AG10803 (cell line): ENCODE measurements at regions not wholly inside any gene's neighbourhood (a gene's known extent, or its start where the extent isn't known, plus 50 kb on each side); places are given as distances from the start of the nearest gene placed in this dataset.

Experiments used
- DNase-seq: peaks from one replicate; pipeline ENCODE4 v3.0.0; 2010; ENCODE audit warnings: low read depth
- H3K4me3 ChIP-seq: 2 replicates; pipeline ENCODE4 v1.5.1; 2011; ENCODE audit warnings: mild to moderate bottlenecking, low read length, control low read depth
- TF ChIP-seq, protein P1 (sequence below): conservative IDR thresholded peaks from 2 replicates; pipeline ENCODE4 v1.5.1; 2011; ENCODE audit warnings: mild to moderate bottlenecking, low read length, control low read depth, inconsistent platforms

- no peak overlapping the region for H3K4me3 ChIP-seq
- TF ChIP-seq, protein P1, sequence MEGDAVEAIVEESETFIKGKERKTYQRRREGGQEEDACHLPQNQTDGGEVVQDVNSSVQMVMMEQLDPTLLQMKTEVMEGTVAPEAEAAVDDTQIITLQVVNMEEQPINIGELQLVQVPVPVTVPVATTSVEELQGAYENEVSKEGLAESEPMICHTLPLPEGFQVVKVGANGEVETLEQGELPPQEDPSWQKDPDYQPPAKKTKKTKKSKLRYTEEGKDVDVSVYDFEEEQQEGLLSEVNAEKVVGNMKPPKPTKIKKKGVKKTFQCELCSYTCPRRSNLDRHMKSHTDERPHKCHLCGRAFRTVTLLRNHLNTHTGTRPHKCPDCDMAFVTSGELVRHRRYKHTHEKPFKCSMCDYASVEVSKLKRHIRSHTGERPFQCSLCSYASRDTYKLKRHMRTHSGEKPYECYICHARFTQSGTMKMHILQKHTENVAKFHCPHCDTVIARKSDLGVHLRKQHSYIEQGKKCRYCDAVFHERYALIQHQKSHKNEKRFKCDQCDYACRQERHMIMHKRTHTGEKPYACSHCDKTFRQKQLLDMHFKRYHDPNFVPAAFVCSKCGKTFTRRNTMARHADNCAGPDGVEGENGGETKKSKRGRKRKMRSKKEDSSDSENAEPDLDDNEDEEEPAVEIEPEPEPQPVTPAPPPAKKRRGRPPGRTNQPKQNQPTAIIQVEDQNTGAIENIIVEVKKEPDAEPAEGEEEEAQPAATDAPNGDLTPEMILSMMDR, result no peak
- no peak for DNase-seq
Observed at GRCh38 chr9:17871213-17871890, 292.5 kb downstream of the SH3GL2 start.

DNA sequence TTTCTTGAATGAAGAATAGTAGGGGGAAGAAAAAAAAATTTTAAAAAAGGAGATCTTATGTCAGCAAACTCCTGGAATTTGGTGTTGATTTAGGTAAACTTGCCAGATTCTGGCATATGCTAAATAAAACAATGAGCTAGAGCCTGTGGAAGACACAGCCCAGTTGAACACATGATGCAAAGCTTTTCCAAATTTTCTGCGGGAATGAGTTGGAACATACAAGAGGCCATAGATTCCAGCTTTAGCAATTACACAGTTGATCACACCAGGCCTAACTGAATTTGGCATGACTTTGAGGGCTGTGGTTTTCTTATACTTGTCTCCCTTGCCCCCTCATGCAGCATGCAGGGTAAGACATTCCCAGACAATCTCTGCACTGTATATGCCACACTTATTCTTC is 297.0 kb downstream of the SH3GL2 start:
- TF ChIP-seq, protein P1, result no peak
- DNase-seq, result no peak
- H3K4me3 ChIP-seq, result no peak overlapping the region

DNA sequence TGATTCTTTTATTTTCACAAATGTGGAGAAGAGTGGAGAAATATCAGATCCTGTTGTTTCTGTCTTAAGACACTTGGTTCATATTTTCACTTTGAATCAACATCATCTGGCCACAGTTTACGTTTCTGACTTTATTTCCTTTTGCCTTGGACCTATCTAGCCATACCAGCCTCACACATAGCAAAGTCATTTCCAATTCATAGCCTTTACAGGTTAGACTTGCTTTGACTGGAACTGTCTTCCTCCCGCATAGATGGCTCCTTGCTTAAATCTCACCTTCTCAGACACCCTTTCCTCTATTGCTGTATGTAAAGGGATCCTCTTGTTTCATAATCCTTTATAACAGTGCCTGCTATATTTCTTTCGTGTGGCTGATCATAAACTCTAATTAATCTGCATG is 297.8 kb downstream of the SH3GL2 start:
- TF ChIP-seq, protein P1, result no peak
- H3K4me3 ChIP-seq, result no peak overlapping the region
- no peak for DNase-seq

- H3K4me3 ChIP-seq, result no peak overlapping the region
- TF ChIP-seq, protein P1, result no peak
- DNase-seq, result no peak
Observed at GRCh38 chr9:17878810-17879370, 300.0 kb downstream of the SH3GL2 start.

DNA sequence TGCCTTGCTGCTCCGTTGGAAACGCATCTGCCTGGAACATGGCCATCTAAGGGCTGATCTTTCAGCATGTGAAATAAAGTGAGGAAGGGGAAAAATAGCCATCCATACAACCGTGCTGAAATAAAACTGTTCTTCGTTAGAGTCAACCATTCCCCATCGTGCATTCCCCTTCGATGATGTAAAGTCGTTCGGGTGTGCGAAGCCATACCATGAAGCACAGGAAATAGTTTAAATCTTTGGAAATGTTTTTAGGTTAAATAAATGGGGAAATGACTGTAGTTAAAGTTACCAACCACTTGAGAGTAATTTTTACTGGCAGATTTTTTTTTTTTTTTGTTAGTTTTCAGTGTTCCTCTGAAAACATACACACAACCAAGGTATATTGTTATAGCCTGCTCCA is 302.5 kb downstream of the SH3GL2 start:
- H3K4me3 ChIP-seq, result no peak overlapping the region
- DNase-seq, result no peak
- TF ChIP-seq, protein P1, result no peak

DNA sequence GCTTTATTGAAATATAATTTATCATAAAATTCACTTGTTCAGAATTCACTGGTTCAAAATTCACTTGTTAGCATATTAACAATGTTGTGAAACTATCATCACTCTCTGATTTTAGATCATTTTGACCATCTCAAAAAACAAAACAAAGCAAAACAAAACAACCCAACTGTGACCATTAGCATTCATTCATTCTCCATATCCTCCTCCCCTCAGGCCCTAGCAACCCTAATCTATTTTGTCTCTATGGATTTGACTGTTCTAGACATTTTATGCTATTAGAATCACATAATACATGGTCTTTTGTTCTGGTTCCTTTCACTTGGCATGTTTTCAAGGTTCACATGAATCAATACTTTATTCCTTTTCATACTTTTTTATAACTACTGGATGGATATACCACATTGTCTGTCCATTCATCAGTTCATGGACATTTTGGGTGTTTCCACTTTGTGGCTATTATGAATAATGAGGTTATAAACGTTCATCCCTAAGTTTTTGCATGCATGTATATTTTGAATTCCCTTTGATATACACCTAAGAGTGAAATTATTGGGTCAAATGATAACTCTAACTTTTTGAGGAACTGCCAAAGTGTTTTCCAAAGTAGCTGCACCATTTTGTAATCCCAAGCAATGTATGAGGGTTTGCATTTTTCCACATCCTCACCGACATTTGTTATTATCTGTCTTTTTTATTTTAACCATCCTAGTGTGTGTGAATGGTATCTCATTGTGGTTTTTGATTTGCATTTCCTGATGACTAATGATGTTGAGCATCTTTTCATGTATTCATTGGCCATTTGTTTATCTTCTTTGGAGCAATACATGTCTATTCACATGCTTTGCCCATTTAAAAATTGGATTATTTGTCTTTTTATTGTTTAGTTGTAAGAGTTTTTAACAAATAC is 304.1 kb downstream of the SH3GL2 start:
- DNase-seq, result no peak
- H3K4me3 ChIP-seq, result no peak overlapping the region
- TF ChIP-seq, protein P1, result no peak
